ENCODE measurements at regions not wholly inside any gene's neighbourhood (a gene's known extent, or its start where the extent isn't known, plus 50 kb on each side); places are given as distances from the start of the nearest gene placed in this dataset.

GRCh38 chr2:186205254-186205911 lies 280.7 kb upstream of the ZC3H15 start:
- H3K4me3 Mint-ChIP-seq: no peak overlapping the region
- H3K36me3 Mint-ChIP-seq (ENCODE audit: low read depth): no peaks in the 10 kb centered on the region
- H3K27ac Mint-ChIP-seq: no peak overlapping the region

GRCh38 chr2:186209532-186209931 lies 276.5 kb upstream of the ZC3H15 start:
- no peak overlapping the region for H3K4me3 Mint-ChIP-seq
- H3K36me3 Mint-ChIP-seq (ENCODE audit: low read depth): peaks cover 2% of the 10 kb centered on the region
- DNase-seq (no peak), ATAC-seq (no peak)
- H3K27me3 Mint-ChIP-seq: no peaks in the 10 kb centered on the region
- peaks cover 2% of the 10 kb centered on the region for H3K4me1 Mint-ChIP-seq
- no peaks in the 10 kb centered on the region for H3K9me3 Mint-ChIP-seq
- H3K27ac Mint-ChIP-seq: no peak overlapping the region

More at GRCh38 chr2:186205254-186205911, 280.7 kb upstream of the ZC3H15 start:
- Mint-ChIP-seq H3K9me3 (no peaks in the 10 kb centered on the region), H3K27me3 (no peaks in the 10 kb centered on the region), H3K4me1 (peaks cover 2% of the 10 kb centered on the region)
- no peak for DNase-seq
- no peak for ATAC-seq

GRCh38 chr2:186220409-186220808 lies 265.7 kb upstream of the ZC3H15 start:
- Mint-ChIP-seq H3K4me3 (no peak overlapping the region), H3K9me3 (peaks cover 18% of the 10 kb centered on the region), H3K4me1 (no peaks in the 10 kb centered on the region), H3K27me3 (no peaks in the 10 kb centered on the region), H3K36me3 (ENCODE audit: low read depth) (peaks cover 13% of the 10 kb centered on the region), H3K27ac (no peak overlapping the region)
- ATAC-seq: no peak
- DNase-seq: no peak

GRCh38 chr2:186229265-186229664 lies 256.8 kb upstream of the ZC3H15 start:
- no peak overlapping the region for H3K4me3 Mint-ChIP-seq
- H3K9me3 Mint-ChIP-seq: peaks cover 60% of the 10 kb centered on the region
- no peak overlapping the region for H3K27ac Mint-ChIP-seq
- H3K27me3 Mint-ChIP-seq: no peaks in the 10 kb centered on the region
- no peaks in the 10 kb centered on the region for H3K4me1 Mint-ChIP-seq
- ATAC-seq (no peak), DNase-seq (no peak)
- peaks cover 31% of the 10 kb centered on the region for H3K36me3 Mint-ChIP-seq (ENCODE audit: low read depth)

GRCh38 chr2:186241874-186242273 lies 244.2 kb upstream of the ZC3H15 start:
- Mint-ChIP-seq H3K36me3 (ENCODE audit: low read depth) (no peaks in the 10 kb centered on the region), H3K4me1 (no peaks in the 10 kb centered on the region), H3K9me3 (peaks cover 9% of the 10 kb centered on the region), H3K27me3 (no peaks in the 10 kb centered on the region), H3K4me3 (no peak overlapping the region), H3K27ac (no peak overlapping the region)
- ATAC-seq (no peak), DNase-seq (no peak)

GRCh38 chr2:186254759-186255158 lies 231.3 kb upstream of the ZC3H15 start:
- no peak overlapping the region for H3K4me3 Mint-ChIP-seq
- ATAC-seq (no peak), DNase-seq (no peak)
- no peak overlapping the region for H3K27ac Mint-ChIP-seq
- no peaks in the 10 kb centered on the region for H3K36me3 Mint-ChIP-seq (ENCODE audit: low read depth)
- H3K4me1 Mint-ChIP-seq: no peaks in the 10 kb centered on the region
- H3K9me3 Mint-ChIP-seq: no peaks in the 10 kb centered on the region
- no peaks in the 10 kb centered on the region for H3K27me3 Mint-ChIP-seq

GRCh38 chr2:186255823-186256222 lies 230.2 kb upstream of the ZC3H15 start:
- Mint-ChIP-seq H3K36me3 (ENCODE audit: low read depth) (no peaks in the 10 kb centered on the region), H3K9me3 (no peaks in the 10 kb centered on the region), H3K27me3 (no peaks in the 10 kb centered on the region), H3K27ac (no peak overlapping the region), H3K4me3 (no peak overlapping the region), H3K4me1 (no peaks in the 10 kb centered on the region)
- ATAC-seq (no peak), DNase-seq (no peak)

- no peaks in the 10 kb centered on the region for H3K36me3 Mint-ChIP-seq (ENCODE audit: low read depth)
- no peak for ATAC-seq
- no peak overlapping the region for H3K4me3 Mint-ChIP-seq
- DNase-seq: no peak
- H3K9me3 Mint-ChIP-seq: no peaks in the 10 kb centered on the region
- no peak overlapping the region for H3K27ac Mint-ChIP-seq
- no peaks in the 10 kb centered on the region for H3K4me1 Mint-ChIP-seq
- H3K27me3 Mint-ChIP-seq: no peaks in the 10 kb centered on the region
Measured at GRCh38 chr2:186256540-186256939, 229.5 kb upstream of the ZC3H15 start.

GRCh38 chr2:186263673-186264250 lies 222.3 kb upstream of the ZC3H15 start:
- DNase-seq: no peak
- peaks cover 14% of the 10 kb centered on the region for H3K9me3 Mint-ChIP-seq
- no peak overlapping the region for H3K4me3 Mint-ChIP-seq
- no peaks in the 10 kb centered on the region for H3K27me3 Mint-ChIP-seq
- no peak for ATAC-seq
- H3K27ac Mint-ChIP-seq: no peak overlapping the region
- H3K4me1 Mint-ChIP-seq: no peaks in the 10 kb centered on the region
- peaks cover 16% of the 10 kb centered on the region for H3K36me3 Mint-ChIP-seq (ENCODE audit: low read depth)

GRCh38 chr2:186269536-186269935 lies 216.5 kb upstream of the ZC3H15 start:
- no peak overlapping the region for H3K27ac Mint-ChIP-seq
- no peaks in the 10 kb centered on the region for H3K27me3 Mint-ChIP-seq
- H3K36me3 Mint-ChIP-seq (ENCODE audit: low read depth): peaks cover 19% of the 10 kb centered on the region

GRCh38 chr2:186273953-186274352 lies 212.1 kb upstream of the ZC3H15 start:
- H3K36me3 Mint-ChIP-seq (ENCODE audit: low read depth): peaks cover 3% of the 10 kb centered on the region
- H3K4me3 Mint-ChIP-seq: no peak overlapping the region
- no peak overlapping the region for H3K27ac Mint-ChIP-seq
- no peak for DNase-seq
- H3K4me1 Mint-ChIP-seq: no peaks in the 10 kb centered on the region
- ATAC-seq: no peak
- H3K27me3 Mint-ChIP-seq: no peaks in the 10 kb centered on the region
- peaks cover 14% of the 10 kb centered on the region for H3K9me3 Mint-ChIP-seq

More at GRCh38 chr2:186269536-186269935, 216.5 kb upstream of the ZC3H15 start:
- Mint-ChIP-seq H3K4me1 (no peaks in the 10 kb centered on the region), H3K4me3 (no peak overlapping the region), H3K9me3 (peaks cover 26% of the 10 kb centered on the region)
- ATAC-seq: no peak
- DNase-seq: no peak

- no peak overlapping the region for H3K4me3 Mint-ChIP-seq
- H3K27me3 Mint-ChIP-seq: no peaks in the 10 kb centered on the region
- H3K27ac Mint-ChIP-seq: no peak overlapping the region
- DNase-seq: no peak
- peaks cover 3% of the 10 kb centered on the region for H3K36me3 Mint-ChIP-seq (ENCODE audit: low read depth)
- H3K4me1 Mint-ChIP-seq: no peaks in the 10 kb centered on the region
- no peak for ATAC-seq
- peaks cover 13% of the 10 kb centered on the region for H3K9me3 Mint-ChIP-seq
Measured at GRCh38 chr2:186274936-186275575, 211.0 kb upstream of the ZC3H15 start.

- no peak for DNase-seq
- Mint-ChIP-seq H3K27me3 (no peaks in the 10 kb centered on the region), H3K27ac (no peak overlapping the region), H3K9me3 (peaks cover 24% of the 10 kb centered on the region), H3K36me3 (ENCODE audit: low read depth) (peaks cover 4% of the 10 kb centered on the region), H3K4me3 (no peak overlapping the region), H3K4me1 (no peaks in the 10 kb centered on the region)
- ATAC-seq: no peak
Measured at GRCh38 chr2:186276909-186277308, 209.2 kb upstream of the ZC3H15 start.

- DNase-seq (no peak), ATAC-seq (no peak)
- Mint-ChIP-seq H3K27me3 (no peaks in the 10 kb centered on the region), H3K4me1 (no peaks in the 10 kb centered on the region), H3K4me3 (no peak overlapping the region), H3K27ac (no peak overlapping the region), H3K9me3 (peaks cover 17% of the 10 kb centered on the region), H3K36me3 (ENCODE audit: low read depth) (peaks cover 1% of the 10 kb centered on the region)
Measured at GRCh38 chr2:186281726-186282125, 204.3 kb upstream of the ZC3H15 start.

- no peaks in the 10 kb centered on the region for H3K27me3 Mint-ChIP-seq
- no peak overlapping the region for H3K4me3 Mint-ChIP-seq
- ATAC-seq (no peak), DNase-seq (no peak)
- H3K9me3 Mint-ChIP-seq: peaks cover 12% of the 10 kb centered on the region
- no peaks in the 10 kb centered on the region for H3K4me1 Mint-ChIP-seq
- no peaks in the 10 kb centered on the region for H3K36me3 Mint-ChIP-seq (ENCODE audit: low read depth)
- no peak overlapping the region for H3K27ac Mint-ChIP-seq
Measured at GRCh38 chr2:186294248-186294888, 191.7 kb upstream of the ZC3H15 start.

All from activated naive CD8-positive, alpha-beta T cell treated with anti-CD3 and anti-CD28 coated beads, Interleukin-2, amount 50 U/mL, for 24 hours (primary cell).